Kidney (tissue), 13 donors: ENCODE measurements at regions not wholly inside any gene's neighbourhood (a gene's known extent, or its start where the extent isn't known, plus 50 kb on each side); places are given as distances from the start of the nearest gene placed in this dataset.

Experiments used
- DNase-seq, 5 donors: peaks; one replicate each; pipeline ENCODE4 v3.0.0-alpha.2; 2013 to 2020
- FAIRE-seq: peaks from 2 replicates; lab custom pipeline; 2012; peaks lifted over from hg19 to GRCh38; lab: Jason Lieb, UNC
- H3K27ac ChIP-seq, 2 donors: one replicate each; pipeline ENCODE4 v1.7.0; 2013; ENCODE audit warnings: low read depth in 2 of 2, low read length in 2 of 2, inconsistent platforms in 1 of 2
- H3K27me3 ChIP-seq: one replicate; pipeline ENCODE4 v1.7.1; 2013; ENCODE audit warnings: low read length, inconsistent platforms; ENCODE audit not compliant: control insufficient read depth, insufficient read depth
- H3K36me3 ChIP-seq, 3 donors: one replicate each; pipeline versions ENCODE4 v1.7.0 to v1.7.1; 2013; ENCODE audit warnings: low read length in 3 of 3, control low read depth in 1 of 3, inconsistent platforms in 1 of 3; ENCODE audit not compliant: insufficient read depth in 3 of 3, control insufficient read depth in 2 of 3
- H3K4me1 ChIP-seq, 3 donors: one replicate each; pipeline versions ENCODE4 v1.7.0 to v1.7.1; 2013; ENCODE audit warnings: low read length in 3 of 3, inconsistent platforms in 1 of 3, low read depth in 1 of 3; ENCODE audit not compliant: control insufficient read depth in 2 of 3, insufficient read depth in 2 of 3
- H3K4me3 ChIP-seq, 3 donors: one replicate each; pipeline versions ENCODE4 v1.7.0 to v1.8.1; 2013; ENCODE audit warnings: low read length in 3 of 3, control low read depth in 1 of 3, inconsistent platforms in 1 of 3
- H3K9ac ChIP-seq, 3 donors: one replicate each; pipeline versions ENCODE4 v1.7.0 to v1.7.1; 2013; ENCODE audit warnings: low read length in 3 of 3, control low read depth in 1 of 3, inconsistent platforms in 1 of 3
- H3K9me3 ChIP-seq, 3 donors: one replicate each; pipeline versions ENCODE4 v1.7.0 to v1.7.1; 2013; ENCODE audit warnings: low read length in 3 of 3, control low read depth in 1 of 3, inconsistent platforms in 1 of 3; ENCODE audit not compliant: control insufficient read depth in 2 of 3, insufficient read depth in 1 of 3
- CTCF ChIP-seq: IDR thresholded peaks from 3 replicates; pipeline ENCODE4 v1.5.1; 2012; ENCODE audit warnings: mild to moderate bottlenecking, moderate library complexity, borderline replicate concordance; ENCODE audit not compliant: insufficient read depth; ENCODE audit errors: extremely low read depth
- intact Hi-C: fragments of 100-400 bp; cut with DNase I; formaldehyde crosslinking; loops from one replicate; pipeline ENCODE4 v1.11.1; 2022
- donor health status: control.
- donor health status: control.
- donor health status: control.
- donor health status: control.
- donor health status: control.
- donor health status: DM: yes; HTN: yes; CAD: no.
- donor health status: Normal renal cell carcinoma (clear cell type).

- H3K4me3 ChIP-seq: no peak overlapping the region
- H3K36me3 ChIP-seq: no peaks in the 10 kb centered on the region
- TF ChIP-seq CTCF: no peak
- H3K27me3 ChIP-seq: no peaks in the 10 kb centered on the region
- H3K9ac ChIP-seq: no peak overlapping the region
- FAIRE-seq: no peak
- DNase-seq: no peak
- no peaks in the 10 kb centered on the region for H3K4me1 ChIP-seq
- intact Hi-C loops: no loop called here
- no peak overlapping the region for H3K27ac ChIP-seq
- H3K9me3 ChIP-seq: no peaks in the 10 kb centered on the region
These were observed 249.8 kb upstream of the MAD2L1 start for GRCh38 chr4:120316416-120316815.

- FAIRE-seq (no peak), DNase-seq (no peak)
- Histone ChIP-seq H3K4me1 (no peaks in the 10 kb centered on the region), H3K4me3 (no peak overlapping the region), H3K36me3 (no peaks in the 10 kb centered on the region), H3K27ac (no peak overlapping the region), H3K27me3 (no peaks in the 10 kb centered on the region), H3K9me3 (no peaks in the 10 kb centered on the region), H3K9ac (no peak overlapping the region)
- TF ChIP-seq CTCF: no peak
- intact Hi-C loops: no loop called here
These were observed 248.3 kb upstream of the MAD2L1 start for GRCh38 chr4:120314969-120315368.

GRCh38 chr4:120304801-120305200 lies 238.2 kb upstream of the MAD2L1 start:
- intact Hi-C loops: no loop called here
- no peak for TF ChIP-seq CTCF
- Histone ChIP-seq H3K36me3 (no peaks in the 10 kb centered on the region), H3K27ac (no peak overlapping the region), H3K9me3 (no peaks in the 10 kb centered on the region), H3K4me3 (no peak overlapping the region), H3K4me1 (no peaks in the 10 kb centered on the region), H3K27me3 (no peaks in the 10 kb centered on the region), H3K9ac (no peak overlapping the region)
- DNase-seq (no peak), FAIRE-seq (no peak)

- Histone ChIP-seq H3K36me3 (no peaks in the 10 kb centered on the region), H3K27me3 (no peaks in the 10 kb centered on the region), H3K9me3 (peaks cover 0 to 3% (median 0%) of the 10 kb centered on the region in 3 donors), H3K4me1 (no peaks in the 10 kb centered on the region), H3K27ac (no peak overlapping the region), H3K4me3 (no peak overlapping the region), H3K9ac (no peak overlapping the region)
- DNase-seq: no peak
- FAIRE-seq: no peak
- intact Hi-C loops: no loop called here
- no peak for TF ChIP-seq CTCF
These were observed 233.0 kb upstream of the MAD2L1 start for GRCh38 chr4:120299631-120300030.
